ENCODE measurements at regions not wholly inside any gene's neighbourhood (a gene's known extent, or its start where the extent isn't known, plus 50 kb on each side); places are given as distances from the start of the nearest gene placed in this dataset.

DNA sequence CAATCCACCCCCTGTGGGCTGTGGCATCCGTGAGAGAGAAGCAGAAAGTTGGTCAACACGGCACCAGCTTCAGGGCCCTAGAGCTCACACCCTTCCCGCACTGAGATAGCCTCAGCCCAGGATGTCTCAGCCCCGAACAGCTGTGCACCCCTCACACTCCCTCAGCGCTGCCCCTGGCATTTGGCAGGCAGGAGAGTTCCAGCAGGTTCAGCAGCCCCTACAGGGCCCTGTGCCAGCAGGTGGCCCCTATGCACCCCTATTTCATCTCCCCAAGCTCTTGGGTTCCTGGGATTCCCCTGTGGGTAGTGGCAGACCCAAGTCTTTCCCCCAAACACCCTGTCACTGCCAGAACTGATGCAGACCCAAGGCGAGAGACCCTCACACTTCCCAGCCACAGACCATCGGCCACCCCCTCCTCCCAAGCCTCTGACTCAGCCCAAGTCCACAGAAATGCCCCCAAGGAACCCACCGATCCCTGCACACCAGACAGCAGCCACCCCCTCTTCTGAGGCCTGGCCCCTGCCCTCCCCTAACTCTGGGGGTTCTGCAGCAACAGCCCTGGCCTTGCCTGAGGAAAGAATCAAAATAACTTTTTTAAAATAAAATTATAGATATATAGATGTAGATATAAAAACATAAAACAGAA is 183.6 kb downstream of the IGLL1 start:
- no peak for TF ChIP-seq HDAC6 (IDR thresholded peaks at IDR 0.05; ENCODE audit: low read depth, low read length)
- no peak for TF ChIP-seq ESRRA (IDR thresholded peaks at IDR 0.05; ENCODE audit: borderline replicate concordance, low read depth)
- TF ChIP-seq, protein P1, sequence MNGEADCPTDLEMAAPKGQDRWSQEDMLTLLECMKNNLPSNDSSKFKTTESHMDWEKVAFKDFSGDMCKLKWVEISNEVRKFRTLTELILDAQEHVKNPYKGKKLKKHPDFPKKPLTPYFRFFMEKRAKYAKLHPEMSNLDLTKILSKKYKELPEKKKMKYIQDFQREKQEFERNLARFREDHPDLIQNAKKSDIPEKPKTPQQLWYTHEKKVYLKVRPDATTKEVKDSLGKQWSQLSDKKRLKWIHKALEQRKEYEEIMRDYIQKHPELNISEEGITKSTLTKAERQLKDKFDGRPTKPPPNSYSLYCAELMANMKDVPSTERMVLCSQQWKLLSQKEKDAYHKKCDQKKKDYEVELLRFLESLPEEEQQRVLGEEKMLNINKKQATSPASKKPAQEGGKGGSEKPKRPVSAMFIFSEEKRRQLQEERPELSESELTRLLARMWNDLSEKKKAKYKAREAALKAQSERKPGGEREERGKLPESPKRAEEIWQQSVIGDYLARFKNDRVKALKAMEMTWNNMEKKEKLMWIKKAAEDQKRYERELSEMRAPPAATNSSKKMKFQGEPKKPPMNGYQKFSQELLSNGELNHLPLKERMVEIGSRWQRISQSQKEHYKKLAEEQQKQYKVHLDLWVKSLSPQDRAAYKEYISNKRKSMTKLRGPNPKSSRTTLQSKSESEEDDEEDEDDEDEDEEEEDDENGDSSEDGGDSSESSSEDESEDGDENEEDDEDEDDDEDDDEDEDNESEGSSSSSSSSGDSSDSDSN (IDR thresholded peaks at IDR 0.05; ENCODE audit: borderline replicate concordance in 1 of 2, low read depth in 2 of 2, low read length in 2 of 2), result no peak
- TF ChIP-seq, protein P2, sequence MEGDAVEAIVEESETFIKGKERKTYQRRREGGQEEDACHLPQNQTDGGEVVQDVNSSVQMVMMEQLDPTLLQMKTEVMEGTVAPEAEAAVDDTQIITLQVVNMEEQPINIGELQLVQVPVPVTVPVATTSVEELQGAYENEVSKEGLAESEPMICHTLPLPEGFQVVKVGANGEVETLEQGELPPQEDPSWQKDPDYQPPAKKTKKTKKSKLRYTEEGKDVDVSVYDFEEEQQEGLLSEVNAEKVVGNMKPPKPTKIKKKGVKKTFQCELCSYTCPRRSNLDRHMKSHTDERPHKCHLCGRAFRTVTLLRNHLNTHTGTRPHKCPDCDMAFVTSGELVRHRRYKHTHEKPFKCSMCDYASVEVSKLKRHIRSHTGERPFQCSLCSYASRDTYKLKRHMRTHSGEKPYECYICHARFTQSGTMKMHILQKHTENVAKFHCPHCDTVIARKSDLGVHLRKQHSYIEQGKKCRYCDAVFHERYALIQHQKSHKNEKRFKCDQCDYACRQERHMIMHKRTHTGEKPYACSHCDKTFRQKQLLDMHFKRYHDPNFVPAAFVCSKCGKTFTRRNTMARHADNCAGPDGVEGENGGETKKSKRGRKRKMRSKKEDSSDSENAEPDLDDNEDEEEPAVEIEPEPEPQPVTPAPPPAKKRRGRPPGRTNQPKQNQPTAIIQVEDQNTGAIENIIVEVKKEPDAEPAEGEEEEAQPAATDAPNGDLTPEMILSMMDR (IDR thresholded peaks at IDR 0.05 in 2 of 3, conservative IDR thresholded peaks at IDR 0.05 in 1 of 3; ENCODE audit: insufficient read depth in 2 of 3, low read depth in 1 of 3, low read length in 3 of 3), result no peak
- no peak for TF ChIP-seq HNRNPK (IDR thresholded peaks at IDR 0.05; ENCODE audit: low read depth, low read length, poor library complexity, severe bottlenecking)
- TF ChIP-seq ZC3H4 (CRISPR knock-in tag; IDR thresholded peaks at IDR 0.05; ENCODE audit: borderline replicate concordance), result no peak
- TF ChIP-seq SNRNP70 (optimal IDR thresholded peaks at IDR 0.05; ENCODE audit: low read depth, low read length), result no peak
- TF ChIP-seq EZH2 (IDR thresholded peaks at IDR 0.05; ENCODE audit: borderline replicate concordance, low read depth, low read length), result no peak

Measured in K562 (cell line).